ENCODE measurements at regions not wholly inside any gene's neighbourhood (a gene's known extent, or its start where the extent isn't known, plus 50 kb on each side); places are given as distances from the start of the nearest gene placed in this dataset.

GRCh38 chr4:57710053-57710452, 599.9 kb upstream of the IGFBP7 start:
- TF ChIP-seq EP300 (IDR thresholded peaks at IDR 0.05) (no peak), CTCF (IDR thresholded peaks at IDR 0.05) (no peak), POLR2A (IDR thresholded peaks at IDR 0.05) (no peak)
